T1000 (cell line): ENCODE measurements at regions not wholly inside any gene's neighbourhood (a gene's known extent, or its start where the extent isn't known, plus 50 kb on each side); places are given as distances from the start of the nearest gene placed in this dataset.
A peak's percentile ranks its signal among the peaks of the same experiment; 100 is the strongest.
"Not testable (repeated sequence)": the region's sequence is repeated elsewhere in the genome, so short reads cannot be mapped to it uniquely, and the experiment has no call there.

Experiments
- DNase-seq: peaks from one replicate; lab custom pipeline; 2025; ENCODE audit warnings: mixed read lengths; lab: John Stamatoyannopoulos, UW

DNA sequence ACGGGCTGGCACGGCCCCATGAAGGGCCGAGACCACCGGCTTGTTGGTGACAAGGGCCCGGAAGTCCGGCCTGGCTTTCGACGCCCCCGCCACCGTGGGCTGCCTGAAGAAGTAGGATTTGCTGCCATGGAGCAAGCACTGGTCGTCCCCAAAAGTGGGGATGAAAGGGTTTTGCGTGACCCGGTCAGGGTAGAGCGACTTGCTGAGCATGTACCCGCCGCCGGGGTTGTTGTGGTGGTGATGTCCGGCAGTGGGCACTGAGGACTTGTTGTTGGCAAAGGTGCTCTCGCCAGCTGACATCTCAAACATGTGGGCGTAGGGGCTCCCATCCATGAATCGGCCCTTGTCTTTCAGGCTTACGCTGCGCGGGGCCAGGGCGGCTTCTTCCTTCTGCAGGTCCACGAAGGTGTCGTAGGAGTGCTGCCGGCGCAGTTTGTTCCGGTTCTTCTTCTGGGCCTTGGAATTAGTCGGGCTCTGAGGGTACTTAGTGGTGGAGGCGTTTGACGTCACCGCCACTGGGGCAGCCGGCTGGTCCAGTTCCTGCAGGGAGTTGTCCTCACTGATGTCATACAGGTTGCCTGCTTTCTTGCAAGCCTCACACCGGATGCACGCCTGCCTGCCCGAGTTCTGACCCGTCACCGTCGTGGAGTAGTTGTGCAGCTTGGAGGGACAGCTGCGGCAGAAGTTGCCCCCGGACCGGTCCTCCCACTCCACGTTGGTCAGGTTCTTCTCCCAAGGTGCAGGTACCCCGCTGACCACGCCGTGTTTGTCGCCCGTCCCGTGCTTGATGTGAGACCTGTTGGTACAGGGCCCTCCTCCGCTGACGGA, 366.6 kb downstream of the EMP1 start:
- no peak for DNase-seq

- DNase-seq: no peak
Observed at GRCh38 chr12:13561923-13562322, 365.4 kb downstream of the EMP1 start.

DNA sequence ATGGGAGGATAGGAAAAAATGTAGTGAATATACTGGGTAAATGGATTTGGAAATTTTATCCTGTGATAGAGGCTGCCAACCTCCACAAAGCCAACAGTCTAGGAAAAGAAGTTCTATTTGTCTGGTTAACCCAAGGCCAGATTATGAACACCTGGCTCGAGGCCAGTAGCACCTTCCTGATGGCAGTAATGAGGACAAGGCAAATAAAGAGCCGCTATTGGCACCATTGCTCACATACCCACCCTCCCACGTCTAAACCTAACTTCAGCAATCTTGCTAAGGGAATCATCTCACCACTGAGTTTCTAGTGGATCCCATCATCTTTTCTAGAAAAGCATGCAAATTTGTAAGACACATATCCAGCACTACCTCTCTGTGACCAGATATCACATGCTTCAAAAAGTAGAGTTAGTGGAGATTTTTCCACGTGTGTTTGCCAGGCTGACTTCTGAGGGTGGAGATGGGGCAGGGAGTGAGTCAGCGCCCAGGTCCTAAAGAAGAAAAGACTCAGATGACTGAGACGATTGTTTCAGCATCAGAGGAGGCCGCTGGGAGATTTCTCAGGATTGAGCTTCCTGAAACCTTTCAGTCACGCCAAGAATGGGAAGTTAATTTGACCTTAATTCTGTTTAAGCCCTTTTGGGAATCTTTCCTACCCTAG, 362.9 kb downstream of the EMP1 start:
- DNase-seq: no peak

GRCh38 chr12:13552830-13553229, 356.3 kb downstream of the EMP1 start:
- DNase-seq: no peak

GRCh38 chr12:13547283-13547682, 350.8 kb downstream of the EMP1 start:
- no peak for DNase-seq

- DNase-seq: no peak
Observed at GRCh38 chr12:13546231-13546630, 349.7 kb downstream of the EMP1 start.

GRCh38 chr12:13539051-13539450, 342.5 kb downstream of the EMP1 start:
- no peak for DNase-seq

DNA sequence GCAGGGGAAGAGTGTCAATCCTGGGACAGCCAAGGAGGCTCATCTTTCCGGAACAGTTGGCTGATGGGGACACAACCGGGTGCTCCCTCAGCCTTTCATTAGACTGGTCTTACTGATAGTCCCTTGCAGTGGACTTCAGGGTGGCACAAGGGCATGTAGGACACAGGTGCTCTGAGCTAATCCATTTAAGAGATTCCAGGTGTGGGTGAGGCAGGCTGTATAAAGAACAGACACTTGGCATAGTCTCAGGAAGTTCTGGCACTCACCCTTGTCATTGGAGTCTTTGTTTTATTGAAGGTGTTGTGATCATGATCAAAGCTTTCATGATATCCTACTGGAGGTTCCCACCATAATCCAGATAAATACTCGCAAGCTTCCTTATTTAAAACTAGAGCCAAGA, 341.6 kb downstream of the EMP1 start:
- no peak for DNase-seq

DNA sequence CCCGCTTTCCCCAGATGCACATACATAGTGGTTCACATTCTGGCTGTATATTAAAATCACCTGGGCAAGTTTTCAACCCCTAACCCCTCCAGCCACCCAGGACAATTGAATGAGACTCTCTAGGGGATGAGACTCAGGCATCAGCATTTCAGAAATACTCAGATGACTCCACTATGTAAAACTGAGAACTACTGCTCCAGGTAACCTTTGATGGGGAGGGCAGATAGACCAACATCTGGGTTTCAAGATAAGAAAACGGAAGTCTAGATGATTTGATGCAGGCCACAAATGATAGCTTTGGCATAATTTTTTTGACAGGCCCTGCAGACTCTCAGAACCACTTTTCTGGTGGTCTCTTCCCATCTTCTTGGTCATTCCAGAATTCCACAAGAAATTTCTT, 341.1 kb downstream of the EMP1 start:
- DNase-seq: no peak

- DNase-seq: no peak
Observed at GRCh38 chr12:13536219-13536910, 339.8 kb downstream of the EMP1 start.

- peak; percentile 16 for DNase-seq
Observed at GRCh38 chr12:13534645-13535398, 338.3 kb downstream of the EMP1 start.

DNA sequence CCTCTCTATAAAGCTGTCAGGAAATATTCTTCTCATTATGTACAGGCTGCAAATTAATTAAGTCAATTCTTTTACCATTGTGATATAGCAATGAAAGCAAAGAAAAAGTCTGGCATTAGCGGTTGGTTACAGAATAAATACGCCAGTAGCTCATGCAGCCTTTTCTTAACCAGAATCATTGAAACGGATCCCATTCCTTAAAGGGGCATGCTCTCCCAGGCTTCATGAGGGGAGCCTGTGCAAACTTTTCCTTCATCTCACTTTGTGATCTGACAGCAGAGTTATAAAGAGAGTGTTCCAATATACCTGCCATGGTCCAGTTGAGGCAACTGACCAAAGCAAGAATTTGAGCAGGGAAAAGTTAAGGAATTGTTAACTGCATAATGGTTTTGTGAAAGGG, 337.7 kb downstream of the EMP1 start:
- no peak for DNase-seq

DNA sequence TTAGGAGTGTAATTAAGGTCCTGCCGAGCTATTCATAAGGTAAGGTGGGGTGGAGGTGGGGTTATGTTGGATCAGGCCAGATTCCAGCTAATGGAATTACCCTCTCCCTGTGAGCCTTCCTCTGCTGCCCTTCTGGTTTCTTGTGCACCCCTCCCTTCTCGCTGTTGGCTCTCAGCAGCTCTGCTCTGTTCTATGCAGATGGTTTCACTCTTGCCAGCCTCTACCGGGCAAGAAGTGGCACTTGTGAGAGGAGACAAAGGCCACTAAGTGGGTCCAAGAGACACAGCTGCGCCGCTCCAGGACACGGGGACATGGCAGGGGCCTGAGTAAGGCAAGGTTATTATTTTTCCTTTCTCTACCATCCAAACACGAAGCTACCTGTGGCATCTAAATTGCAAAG, 334.4 kb downstream of the EMP1 start:
- no peak for DNase-seq

GRCh38 chr12:13526185-13526921, 329.8 kb downstream of the EMP1 start:
- DNase-seq: not testable (repeated sequence)

DNA sequence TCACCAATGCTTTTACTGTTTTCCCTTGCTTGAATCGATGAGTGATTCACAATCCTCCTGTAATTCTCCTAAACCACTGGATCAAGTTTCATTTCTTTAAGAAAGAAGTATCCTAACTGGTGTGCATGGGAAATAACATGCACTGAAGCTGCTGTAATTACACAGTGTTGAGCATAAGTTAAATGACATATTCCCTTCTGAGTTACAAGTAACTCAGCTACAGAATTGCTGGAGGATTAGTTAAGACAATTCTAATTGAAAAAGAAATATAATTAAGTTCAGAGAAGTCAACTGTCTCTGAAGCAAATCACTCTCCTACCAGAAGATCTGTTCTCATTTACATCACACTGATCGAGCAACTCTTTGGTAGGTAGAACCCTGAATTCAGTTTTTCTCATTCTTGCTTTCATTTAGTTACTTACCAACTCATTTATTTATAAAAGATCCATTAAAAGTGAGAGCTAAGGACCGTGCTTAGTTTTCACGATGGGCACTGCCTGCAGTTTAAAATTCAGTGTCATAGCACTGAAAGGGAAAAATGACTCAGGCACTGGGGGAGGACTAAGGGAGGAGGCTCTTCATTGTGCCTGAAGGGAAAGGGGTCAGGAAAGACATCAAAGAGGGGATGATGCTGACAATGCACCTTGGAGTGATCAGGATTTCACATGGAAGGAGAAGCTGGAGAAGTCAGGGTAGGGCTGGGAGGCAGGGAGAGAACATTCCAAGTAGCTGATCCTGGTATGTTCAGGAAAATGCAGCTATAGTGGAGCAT, 327.2 kb downstream of the EMP1 start:
- peak; percentile 2 for DNase-seq

DNA sequence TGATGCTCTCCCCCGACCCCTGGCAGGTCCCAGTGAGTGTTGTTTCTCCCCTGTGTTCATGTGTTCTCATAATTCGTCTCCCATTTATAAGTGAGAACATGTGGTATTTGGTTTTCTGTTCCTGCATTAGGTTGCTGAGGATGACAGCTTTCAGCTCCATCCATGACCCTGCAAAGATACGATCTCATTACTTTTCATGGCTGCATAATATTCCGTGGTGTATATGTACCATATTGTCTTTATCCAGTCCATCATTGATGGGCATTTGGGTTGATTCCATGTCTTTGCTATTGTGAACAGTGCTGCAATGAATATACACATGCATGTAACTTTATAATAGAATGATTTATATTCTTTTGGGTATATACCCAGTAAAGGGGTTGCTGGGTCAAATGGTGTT, 321.5 kb downstream of the EMP1 start:
- not testable (repeated sequence) for DNase-seq

GRCh38 chr12:13509740-13510139, 313.2 kb downstream of the EMP1 start:
- DNase-seq: no peak

- DNase-seq: no peak
Observed at GRCh38 chr12:13505636-13506035, 309.1 kb downstream of the EMP1 start.

DNA sequence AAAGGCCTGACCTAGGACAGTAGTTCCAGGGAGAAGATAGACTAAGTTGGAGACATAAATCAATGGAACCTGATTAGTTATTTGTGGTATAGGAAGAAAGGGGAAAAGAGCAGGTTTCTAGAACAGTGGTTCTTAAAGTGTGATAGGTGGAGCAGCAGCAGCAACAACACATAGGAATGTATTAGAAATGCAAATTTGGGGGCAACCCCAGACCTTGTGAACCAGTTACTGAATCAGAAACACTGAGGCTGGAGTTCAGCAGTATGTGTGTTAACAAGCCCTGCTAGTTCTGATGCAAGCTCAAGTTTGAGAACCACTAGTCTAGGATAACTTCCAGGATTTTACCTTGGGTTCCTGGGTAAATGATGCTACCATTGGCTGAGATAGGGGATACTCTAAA, 308.7 kb downstream of the EMP1 start:
- DNase-seq: no peak

DNA sequence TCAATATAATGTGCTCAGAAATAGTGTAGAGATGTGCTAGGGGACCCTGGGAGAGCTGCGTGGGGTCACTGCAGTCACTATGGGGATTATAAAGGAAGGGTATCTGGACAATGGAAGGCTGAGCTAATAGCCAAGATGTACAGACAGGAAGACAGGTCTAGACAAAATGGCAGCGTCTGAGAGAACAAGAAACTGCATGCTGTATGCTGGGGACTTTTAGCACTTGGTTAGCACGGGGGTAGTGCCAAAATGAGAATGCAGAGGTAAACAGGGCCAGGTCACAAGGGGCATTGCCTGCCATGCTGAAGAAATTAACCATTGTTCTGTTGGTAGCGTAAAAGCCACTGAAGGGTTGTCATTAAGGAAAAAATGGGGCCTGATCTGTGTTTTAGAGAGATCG, 308.2 kb downstream of the EMP1 start:
- no peak for DNase-seq

GRCh38 chr12:13504074-13504473, 307.5 kb downstream of the EMP1 start:
- DNase-seq: no peak
